IPS-18c (cell line): ENCODE measurements at regions not wholly inside any gene's neighbourhood (a gene's known extent, or its start where the extent isn't known, plus 50 kb on each side); places are given as distances from the start of the nearest gene placed in this dataset.

Source experiments
- H3K4me3 ChIP-seq: 2 replicates; pipeline ENCODE4 v1.7.0; 2013; ENCODE audit warnings: low read depth, mild to moderate bottlenecking, low read length, moderate library complexity; ENCODE audit not compliant: insufficient read depth
- H3K9me3 ChIP-seq: one replicate; pipeline ENCODE4 v1.6.1; 2013; ENCODE audit warnings: mild to moderate bottlenecking, low read length, moderate library complexity; ENCODE audit not compliant: control insufficient read depth, insufficient read depth

- Histone ChIP-seq H3K9me3 (no peaks in the 10 kb centered on the region), H3K4me3 (no peak overlapping the region)
Observed at GRCh38 chr2:160921386-160921964, 238.8 kb upstream of the TANK start.

GRCh38 chr2:160924936-160925353, 235.3 kb upstream of the TANK start:
- no peak overlapping the region for H3K4me3 ChIP-seq

GRCh38 chr2:160925956-160926355, 234.3 kb upstream of the TANK start:
- Histone ChIP-seq H3K4me3 (no peak overlapping the region), H3K9me3 (no peaks in the 10 kb centered on the region)

More at GRCh38 chr2:160924936-160925353, 235.3 kb upstream of the TANK start:
- no peaks in the 10 kb centered on the region for H3K9me3 ChIP-seq

- H3K9me3 ChIP-seq = no peaks in the 10 kb centered on the region
- no peak overlapping the region for H3K4me3 ChIP-seq
Observed at GRCh38 chr2:160927324-160927723, 232.9 kb upstream of the TANK start.

GRCh38 chr2:160928854-160929301, 231.3 kb upstream of the TANK start:
- Histone ChIP-seq H3K9me3 (no peaks in the 10 kb centered on the region), H3K4me3 (no peak overlapping the region)

GRCh38 chr2:160931531-160931930, 228.7 kb upstream of the TANK start:
- Histone ChIP-seq H3K4me3 (no peak overlapping the region), H3K9me3 (no peaks in the 10 kb centered on the region)

- no peaks in the 10 kb centered on the region for H3K9me3 ChIP-seq
- H3K4me3 ChIP-seq = no peak overlapping the region
Observed at GRCh38 chr2:160932960-160933359, 227.3 kb upstream of the TANK start.

- H3K9me3 ChIP-seq = no peaks in the 10 kb centered on the region
- no peak overlapping the region for H3K4me3 ChIP-seq
Observed at GRCh38 chr2:160934263-160934662, 226.0 kb upstream of the TANK start.

- no peaks in the 10 kb centered on the region for H3K9me3 ChIP-seq
- H3K4me3 ChIP-seq = no peak overlapping the region
Observed at GRCh38 chr2:160934991-160935390, 225.2 kb upstream of the TANK start.

- no peak overlapping the region for H3K4me3 ChIP-seq
- no peaks in the 10 kb centered on the region for H3K9me3 ChIP-seq
Observed at GRCh38 chr2:160936044-160936806, 224.0 kb upstream of the TANK start.

- no peak overlapping the region for H3K4me3 ChIP-seq
Observed at GRCh38 chr2:160940271-160940670, 220.0 kb upstream of the TANK start.

GRCh38 chr2:160940699-160941098, 219.5 kb upstream of the TANK start:
- H3K9me3 ChIP-seq = no peaks in the 10 kb centered on the region
- no peak overlapping the region for H3K4me3 ChIP-seq

More at GRCh38 chr2:160940271-160940670, 220.0 kb upstream of the TANK start:
- no peaks in the 10 kb centered on the region for H3K9me3 ChIP-seq

GRCh38 chr2:160941290-160941846, 218.9 kb upstream of the TANK start:
- no peaks in the 10 kb centered on the region for H3K9me3 ChIP-seq
- H3K4me3 ChIP-seq = no peak overlapping the region

GRCh38 chr2:160942476-160943142, 217.6 kb upstream of the TANK start:
- Histone ChIP-seq H3K4me3 (no peak overlapping the region), H3K9me3 (no peaks in the 10 kb centered on the region)

- Histone ChIP-seq H3K9me3 (no peaks in the 10 kb centered on the region), H3K4me3 (no peak overlapping the region)
Observed at GRCh38 chr2:160943414-160943813, 216.8 kb upstream of the TANK start.

GRCh38 chr2:160952464-160953254, 207.6 kb upstream of the TANK start:
- H3K4me3 ChIP-seq = no peak overlapping the region
- H3K9me3 ChIP-seq = peaks cover 2% of the 10 kb centered on the region

GRCh38 chr2:160955578-160955977, 204.7 kb upstream of the TANK start:
- no peak overlapping the region for H3K4me3 ChIP-seq

More at GRCh38 chr2:160955578-160955977, 204.7 kb upstream of the TANK start:
- H3K9me3 ChIP-seq = no peaks in the 10 kb centered on the region
